ENCODE measurements at regions not wholly inside any gene's neighbourhood (a gene's known extent, or its start where the extent isn't known, plus 50 kb on each side); places are given as distances from the start of the nearest gene placed in this dataset.
"Not testable (repeated sequence)": the region's sequence is repeated elsewhere in the genome, so short reads cannot be mapped to it uniquely, and the experiment has no call there.

- DNase-seq (ENCODE audit: low read depth, low spot score) = no peak
- no peak overlapping the region for H3K27ac ChIP-seq
Measured at GRCh38 chr17:16888413-16889087, 83.4 kb downstream of the TNFRSF13B start.

- DNase-seq (ENCODE audit: low read depth, low spot score) = no peak
- H3K27ac ChIP-seq = no peak overlapping the region
Measured at GRCh38 chr17:16887523-16888095, 84.3 kb downstream of the TNFRSF13B start.

GRCh38 chr17:16886655-16887322, 85.1 kb downstream of the TNFRSF13B start:
- DNase-seq (ENCODE audit: low read depth, low spot score) = no peak
- H3K27ac ChIP-seq = no peak overlapping the region

GRCh38 chr17:16885204-16885603, 86.7 kb downstream of the TNFRSF13B start:
- H3K27ac ChIP-seq; DNase-seq (ENCODE audit: low read depth, low spot score): not testable (repeated sequence)

GRCh38 chr17:16882926-16883265, 89.0 kb downstream of the TNFRSF13B start:
- DNase-seq (ENCODE audit: low read depth, low spot score) = not testable (repeated sequence)

GRCh38 chr17:16882243-16882925, 89.5 kb downstream of the TNFRSF13B start:
- no peak for DNase-seq (ENCODE audit: low read depth, low spot score)
- H3K27ac ChIP-seq = no peak overlapping the region

More at GRCh38 chr17:16882926-16883265, 89.0 kb downstream of the TNFRSF13B start:
- not testable (repeated sequence) for H3K27ac ChIP-seq

- no peak for DNase-seq (ENCODE audit: low read depth, low spot score)
- no peak overlapping the region for H3K27ac ChIP-seq
Measured at GRCh38 chr17:16881239-16881924, 90.5 kb downstream of the TNFRSF13B start.

- no peak overlapping the region for H3K27ac ChIP-seq
- no peak for DNase-seq (ENCODE audit: low read depth, low spot score)
Measured at GRCh38 chr17:16880843-16881230, 91.1 kb downstream of the TNFRSF13B start.

GRCh38 chr17:16880121-16880842, 91.6 kb downstream of the TNFRSF13B start:
- DNase-seq (ENCODE audit: low read depth, low spot score) = no peak
- H3K27ac ChIP-seq = no peak overlapping the region

GRCh38 chr17:16879686-16880085, 92.2 kb downstream of the TNFRSF13B start:
- DNase-seq (ENCODE audit: low read depth, low spot score) = no peak
- no peak overlapping the region for H3K27ac ChIP-seq

GRCh38 chr17:16878606-16879005, 93.3 kb downstream of the TNFRSF13B start:
- H3K27ac ChIP-seq = no peak overlapping the region
- no peak for DNase-seq (ENCODE audit: low read depth, low spot score)

GRCh38 chr17:16878084-16878483, 93.8 kb downstream of the TNFRSF13B start:
- no peak overlapping the region for H3K27ac ChIP-seq
- DNase-seq (ENCODE audit: low read depth, low spot score) = no peak

- no peak overlapping the region for H3K27ac ChIP-seq
- no peak for DNase-seq (ENCODE audit: low read depth, low spot score)
Measured at GRCh38 chr17:16877099-16877498, 94.8 kb downstream of the TNFRSF13B start.

- no peak for DNase-seq (ENCODE audit: low read depth, low spot score)
- H3K27ac ChIP-seq = no peak overlapping the region
Measured at GRCh38 chr17:16875662-16876061, 96.3 kb downstream of the TNFRSF13B start.

- not testable (repeated sequence) for DNase-seq (ENCODE audit: low read depth, low spot score); H3K27ac ChIP-seq
Measured at GRCh38 chr17:16874216-16874615, 97.7 kb downstream of the TNFRSF13B start.

GRCh38 chr17:16873174-16874035, 98.5 kb downstream of the TNFRSF13B start:
- no peak overlapping the region for H3K27ac ChIP-seq
- DNase-seq (ENCODE audit: low read depth, low spot score) = no peak

GRCh38 chr17:16872351-16873173, 99.4 kb downstream of the TNFRSF13B start:
- DNase-seq (ENCODE audit: low read depth, low spot score) = no peak
- H3K27ac ChIP-seq = no peak overlapping the region

All from epithelial cell of prostate (primary cell).